Fibroblast of lung (primary cell): ENCODE measurements at regions not wholly inside any gene's neighbourhood (a gene's known extent, or its start where the extent isn't known, plus 50 kb on each side); places are given as distances from the start of the nearest gene placed in this dataset.

Experiments
- DNase-seq, 2 donors: peaks; one replicate each; pipeline versions ENCODE4 v3.0.0 to v3.0.0-alpha.2; 2010; ENCODE audit warnings: low read depth in 2 of 2
- H2AFZ ChIP-seq: 2 replicates; pipeline ENCODE4 v1.5.1; 2012; ENCODE audit warnings: low read length, control low read depth, inconsistent platforms
- H3K27ac ChIP-seq: 2 replicates; pipeline ENCODE4 v1.5.1; 2011; ENCODE audit warnings: low read length, control low read depth; ENCODE audit not compliant: insufficient read depth
- H3K27me3 ChIP-seq: 2 replicates; pipeline ENCODE4 v1.5.1; 2011; ENCODE audit warnings: mild to moderate bottlenecking, low read length; ENCODE audit not compliant: control insufficient read depth, insufficient read depth
- H3K36me3 ChIP-seq: 2 replicates; pipeline ENCODE4 v1.5.1; 2011; ENCODE audit warnings: low read length; ENCODE audit not compliant: control insufficient read depth, insufficient read depth
- H3K4me1 ChIP-seq: 2 replicates; pipeline ENCODE4 v1.5.1; 2011; ENCODE audit warnings: low read length; ENCODE audit not compliant: control insufficient read depth, insufficient read depth; ENCODE audit errors: extremely low read depth
- H3K4me2 ChIP-seq: 2 replicates; pipeline ENCODE4 v1.5.1; 2011; ENCODE audit warnings: low read length, control low read depth; ENCODE audit not compliant: insufficient read depth; ENCODE audit errors: extremely low read depth
- H3K4me3 ChIP-seq, 4 experiments: fragments of 200-600 bp in 1 of 4; sonication (generic) in 1 of 4; replicated peaks in 1 of 4; 2 replicates each; pipeline ENCODE4 v1.5.1; 2011 to 2016; ENCODE audit warnings: low read length in 4 of 4, low read depth in 3 of 4, mild to moderate bottlenecking in 3 of 4, control low read depth in 2 of 4, inconsistent platforms in 1 of 4, mixed read lengths in 1 of 4; ENCODE audit not compliant: insufficient read depth in 1 of 4; ENCODE audit errors: control extremely low read depth in 1 of 4
- H3K79me2 ChIP-seq: 2 replicates; pipeline ENCODE4 v1.5.1; 2012; ENCODE audit warnings: mild to moderate bottlenecking, low read length, inconsistent platforms; ENCODE audit not compliant: control insufficient read depth, insufficient read depth
- H3K9ac ChIP-seq: 2 replicates; pipeline ENCODE4 v1.5.1; 2011; ENCODE audit warnings: mild to moderate bottlenecking, low read length, control low read depth; ENCODE audit not compliant: insufficient read depth
- H3K9me3 ChIP-seq: 2 replicates; pipeline ENCODE4 v1.5.1; 2012; ENCODE audit warnings: low read depth, low read length; ENCODE audit not compliant: control insufficient read depth, insufficient read depth
- H4K20me1 ChIP-seq: 2 replicates; pipeline ENCODE4 v1.5.1; 2011; ENCODE audit warnings: low read length; ENCODE audit not compliant: control insufficient read depth, insufficient read depth; ENCODE audit errors: extremely low read depth
- EZH2 ChIP-seq: IDR thresholded peaks from 2 replicates; pipeline ENCODE4 v1.5.1; 2012; ENCODE audit warnings: low read length, control low read depth, mild to moderate bottlenecking; ENCODE audit errors: missing control alignments
- TF ChIP-seq, protein P1 (sequence below), 2 donors: IDR thresholded peaks in 1 of 2; conservative IDR thresholded peaks in 1 of 2; 1 replicate in 1 of 2; 2 replicates in 1 of 2; pipeline ENCODE4 v1.5.1; 2011 to 2012; ENCODE audit warnings: low read length in 2 of 2, control low read depth in 1 of 2, inconsistent platforms in 1 of 2, low read depth in 1 of 2, mild to moderate bottlenecking in 1 of 2

DNA sequence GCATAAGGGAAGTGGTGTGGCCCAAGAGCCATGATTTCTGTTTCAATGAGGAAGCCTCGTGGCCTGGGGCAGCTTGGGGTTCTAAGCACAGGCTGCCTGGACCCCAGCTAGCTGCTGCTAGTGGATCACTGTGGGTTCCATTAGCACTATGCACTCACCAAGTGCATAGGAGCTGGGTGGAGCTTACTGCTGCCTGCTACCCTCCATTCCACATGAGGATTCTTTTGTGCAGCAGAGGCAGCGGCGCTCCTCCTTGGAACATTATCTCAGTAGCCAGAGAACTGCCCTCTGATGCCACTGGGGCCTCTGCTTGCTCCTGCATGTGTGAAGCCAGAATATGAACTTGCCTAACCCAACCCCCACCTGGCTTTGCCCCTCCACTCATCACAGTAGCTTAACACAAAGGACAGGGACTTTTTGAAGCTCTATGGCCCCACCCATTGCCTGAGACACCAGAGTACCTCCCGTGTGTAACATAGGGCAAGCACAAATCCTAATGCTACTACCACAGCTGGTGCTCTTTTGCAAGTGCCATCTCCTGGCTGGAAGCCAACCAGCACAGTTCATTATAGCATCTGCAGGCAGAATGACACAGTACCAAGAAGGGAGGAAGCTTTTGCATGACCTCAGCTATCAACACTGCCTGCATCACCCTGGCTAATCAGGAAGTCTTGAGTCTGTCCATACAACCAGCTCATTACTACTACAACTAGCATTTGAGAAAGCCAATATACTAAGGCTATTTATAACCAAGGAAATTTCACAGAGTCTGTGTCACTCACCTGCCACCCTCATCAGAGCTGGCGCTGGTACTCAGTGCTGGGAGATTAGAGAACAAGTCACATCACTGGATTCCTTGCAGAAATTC is 297.0 kb upstream of the GULP1 start:
- TF ChIP-seq, protein P1, sequence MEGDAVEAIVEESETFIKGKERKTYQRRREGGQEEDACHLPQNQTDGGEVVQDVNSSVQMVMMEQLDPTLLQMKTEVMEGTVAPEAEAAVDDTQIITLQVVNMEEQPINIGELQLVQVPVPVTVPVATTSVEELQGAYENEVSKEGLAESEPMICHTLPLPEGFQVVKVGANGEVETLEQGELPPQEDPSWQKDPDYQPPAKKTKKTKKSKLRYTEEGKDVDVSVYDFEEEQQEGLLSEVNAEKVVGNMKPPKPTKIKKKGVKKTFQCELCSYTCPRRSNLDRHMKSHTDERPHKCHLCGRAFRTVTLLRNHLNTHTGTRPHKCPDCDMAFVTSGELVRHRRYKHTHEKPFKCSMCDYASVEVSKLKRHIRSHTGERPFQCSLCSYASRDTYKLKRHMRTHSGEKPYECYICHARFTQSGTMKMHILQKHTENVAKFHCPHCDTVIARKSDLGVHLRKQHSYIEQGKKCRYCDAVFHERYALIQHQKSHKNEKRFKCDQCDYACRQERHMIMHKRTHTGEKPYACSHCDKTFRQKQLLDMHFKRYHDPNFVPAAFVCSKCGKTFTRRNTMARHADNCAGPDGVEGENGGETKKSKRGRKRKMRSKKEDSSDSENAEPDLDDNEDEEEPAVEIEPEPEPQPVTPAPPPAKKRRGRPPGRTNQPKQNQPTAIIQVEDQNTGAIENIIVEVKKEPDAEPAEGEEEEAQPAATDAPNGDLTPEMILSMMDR (conservative IDR thresholded peaks at IDR 0.05 in 1 of 2, IDR thresholded peaks at IDR 0.05 in 1 of 2; ENCODE audit: low read depth in 1 of 2, low read length in 2 of 2), result no peak
- TF ChIP-seq EZH2, result no peak
- DNase-seq, result peak; percentile 18 to 25

DNA sequence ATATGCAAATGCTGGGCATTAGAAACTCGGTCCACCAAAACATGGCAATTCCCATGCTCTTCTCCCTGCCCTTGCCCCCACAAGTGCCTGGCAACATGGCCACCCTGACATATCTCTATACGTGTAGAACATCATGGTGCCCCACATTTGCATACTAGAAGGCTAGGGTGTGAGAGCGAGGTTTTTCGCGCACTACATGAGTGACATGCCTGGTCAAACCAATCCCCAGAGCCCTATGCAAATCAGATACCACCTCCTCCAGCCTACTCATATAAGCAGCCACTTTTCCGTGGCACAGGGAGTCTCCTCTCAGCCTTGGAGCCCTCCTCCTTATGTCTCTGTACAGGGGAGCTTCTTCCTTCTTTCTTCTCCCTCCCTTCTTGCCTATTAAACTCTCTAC is 296.1 kb upstream of the GULP1 start:
- Histone ChIP-seq H4K20me1 (no peaks in the 10 kb centered on the region), H3K9me3 (no peaks in the 10 kb centered on the region), H3K79me2 (no peaks in the 10 kb centered on the region), H2AFZ (no peak overlapping the region), H3K4me2 (no peak overlapping the region), H3K4me3 (no peak overlapping the region), H3K4me1 (no peaks in the 10 kb centered on the region), H3K36me3 (no peaks in the 10 kb centered on the region), H3K9ac (no peak overlapping the region), H3K27ac (no peak overlapping the region), H3K27me3 (no peaks in the 10 kb centered on the region)
- no peak for DNase-seq
- TF ChIP-seq EZH2, result no peak
- TF ChIP-seq, protein P1 (conservative IDR thresholded peaks at IDR 0.05 in 1 of 2, IDR thresholded peaks at IDR 0.05 in 1 of 2; ENCODE audit: low read depth in 1 of 2, low read length in 2 of 2), result no peak

More for the DNA sequence above, 297.0 kb upstream of the GULP1 start:
- Histone ChIP-seq H3K4me1 (no peaks in the 10 kb centered on the region), H3K79me2 (no peaks in the 10 kb centered on the region), H3K27ac (no peak overlapping the region), H3K4me2 (no peak overlapping the region), H3K4me3 (no peak overlapping the region), H2AFZ (no peak overlapping the region), H3K27me3 (no peaks in the 10 kb centered on the region), H3K36me3 (no peaks in the 10 kb centered on the region), H3K9ac (no peak overlapping the region), H3K9me3 (no peaks in the 10 kb centered on the region), H4K20me1 (no peaks in the 10 kb centered on the region)

DNA sequence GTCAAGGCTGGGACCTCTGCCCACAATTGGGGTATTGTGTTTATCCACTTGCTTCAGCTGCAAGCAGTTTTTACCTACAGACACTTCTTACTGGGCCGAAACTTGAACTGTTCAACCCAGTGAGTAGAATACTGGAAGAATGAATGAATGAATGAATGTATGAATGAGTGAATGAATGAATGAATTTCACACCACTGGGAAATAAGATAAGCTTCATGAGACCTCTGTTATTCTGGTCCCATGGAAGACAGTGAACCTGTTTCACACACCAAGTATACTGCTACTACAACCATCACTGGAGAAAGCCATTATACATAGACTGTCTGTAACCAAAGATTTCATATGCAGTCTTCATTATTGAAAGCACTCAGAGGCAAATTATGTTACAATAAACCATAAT is 295.0 kb upstream of the GULP1 start:
- Histone ChIP-seq H2AFZ (no peak overlapping the region), H3K9me3 (no peaks in the 10 kb centered on the region), H3K36me3 (no peaks in the 10 kb centered on the region), H4K20me1 (no peaks in the 10 kb centered on the region), H3K4me1 (no peaks in the 10 kb centered on the region), H3K79me2 (no peaks in the 10 kb centered on the region), H3K4me2 (no peak overlapping the region), H3K27me3 (no peaks in the 10 kb centered on the region), H3K27ac (no peak overlapping the region), H3K4me3 (no peak overlapping the region), H3K9ac (no peak overlapping the region)
- DNase-seq, result no peak
- no peak for TF ChIP-seq EZH2
- TF ChIP-seq, protein P1 (conservative IDR thresholded peaks at IDR 0.05 in 1 of 2, IDR thresholded peaks at IDR 0.05 in 1 of 2; ENCODE audit: low read depth in 1 of 2, low read length in 2 of 2), result no peak
